CD14-positive monocyte (primary cell): ENCODE measurements at regions not wholly inside any gene's neighbourhood (a gene's known extent, or its start where the extent isn't known, plus 50 kb on each side); places are given as distances from the start of the nearest gene placed in this dataset.

Experiments
- DNase-seq, 3 donors: peaks; one replicate each; pipeline ENCODE4 v3.0.0-alpha.2; 2011 to 2022
- H2AFZ ChIP-seq: 2 replicates; pipeline ENCODE4 v1.6.0; 2012; ENCODE audit warnings: mild to moderate bottlenecking, low read depth, low read length, inconsistent platforms; ENCODE audit not compliant: insufficient read depth, poor library complexity, severe bottlenecking
- H3K27ac ChIP-seq, 2 donors: 1 replicate in 1 of 2; 2 replicates in 1 of 2; pipeline ENCODE4 v1.5.1; 2012 to 2013; ENCODE audit warnings: low read length in 2 of 2, control low read depth in 1 of 2, inconsistent platforms in 1 of 2, low read depth in 1 of 2, mild to moderate bottlenecking in 1 of 2
- H3K27me3 ChIP-seq, 2 donors: one replicate each; pipeline versions ENCODE4 v1.6.0 to v1.6.1; 2011 to 2013; ENCODE audit warnings: low read length in 2 of 2; ENCODE audit not compliant: control insufficient read depth in 2 of 2, insufficient read depth in 2 of 2
- H3K36me3 ChIP-seq, 2 donors: replicated peaks in 1 of 2; 1 replicate in 1 of 2; 2 replicates in 1 of 2; pipeline versions ENCODE4 v1.5.1 to v1.6.1; 2012 to 2013; ENCODE audit warnings: low read length in 2 of 2, control low read depth in 1 of 2, inconsistent platforms in 1 of 2, mild to moderate bottlenecking in 1 of 2; ENCODE audit not compliant: insufficient read depth in 2 of 2, control insufficient read depth in 1 of 2
- H3K4me1 ChIP-seq, 2 donors: 1 replicate in 1 of 2; 2 replicates in 1 of 2; pipeline versions ENCODE4 v1.5.1 to v1.6.1; 2012 to 2013; ENCODE audit warnings: low read length in 2 of 2, control low read depth in 1 of 2, inconsistent platforms in 1 of 2, mild to moderate bottlenecking in 1 of 2, moderate library complexity in 1 of 2; ENCODE audit not compliant: insufficient read depth in 2 of 2, control insufficient read depth in 1 of 2
- H3K4me2 ChIP-seq: replicated peaks from 2 replicates; pipeline ENCODE3; 2012; ENCODE audit warnings: low read length, moderate library complexity, mild to moderate bottlenecking; ENCODE audit not compliant: poor library complexity, severe bottlenecking; ENCODE audit errors: extremely low read depth
- H3K4me3 ChIP-seq, 3 experiments: fragments of 200-600 bp in 1 of 3; sonication (generic) in 1 of 3; replicated peaks in 1 of 3; 1 replicate in 2 of 3; 2 replicates in 1 of 3; pipeline ENCODE4 v1.5.1; 2011 to 2013; ENCODE audit warnings: low read length in 3 of 3, mild to moderate bottlenecking in 3 of 3, control low read depth in 2 of 3, low read depth in 2 of 3, inconsistent platforms in 1 of 3, moderate library complexity in 1 of 3
- H3K79me2 ChIP-seq: 2 replicates; pipeline ENCODE4 v1.6.0; 2012; ENCODE audit warnings: mild to moderate bottlenecking, control low read depth, inconsistent platforms, low read length, moderate library complexity; ENCODE audit not compliant: insufficient read depth
- H3K9ac ChIP-seq: 2 replicates; pipeline ENCODE4 v1.6.0; 2017; ENCODE audit warnings: low read length, mild to moderate bottlenecking; ENCODE audit not compliant: insufficient read depth, poor library complexity, severe bottlenecking
- H3K9me3 ChIP-seq, 2 donors: replicated peaks in 1 of 2; 1 replicate in 1 of 2; 2 replicates in 1 of 2; pipeline versions ENCODE4 v1.5.1 to v1.6.1; 2012 to 2013; ENCODE audit warnings: low read length in 2 of 2, control low read depth in 1 of 2; ENCODE audit not compliant: control insufficient read depth in 1 of 2, insufficient read depth in 1 of 2
- H4K20me1 ChIP-seq: 2 replicates; pipeline ENCODE4 v1.6.0; 2012; ENCODE audit warnings: mild to moderate bottlenecking, low read length, control low read depth, moderate library complexity; ENCODE audit not compliant: insufficient read depth
- H3K27ac Mint-ChIP-seq, 7 donors: one replicate each; pipeline ENCODE4 v1.8.0; 2020; ENCODE audit warnings: mild to moderate bottlenecking in 7 of 7, mixed read lengths in 7 of 7, moderate library complexity in 6 of 7, inconsistent platforms in 2 of 7
- H3K27me3 Mint-ChIP-seq, 3 donors: one replicate each; pipeline ENCODE4 v1.8.0; 2021 to 2022; ENCODE audit warnings: low read depth in 3 of 3, mild to moderate bottlenecking in 3 of 3, mixed read lengths in 3 of 3, moderate library complexity in 3 of 3, inconsistent platforms in 1 of 3
- H3K36me3 Mint-ChIP-seq, 2 donors: one replicate each; pipeline ENCODE4 v1.8.0; 2020; ENCODE audit warnings: mixed read lengths in 2 of 2, inconsistent platforms in 1 of 2, mild to moderate bottlenecking in 1 of 2
- H3K4me1 Mint-ChIP-seq: one replicate; pipeline ENCODE4 v1.8.0; 2020; ENCODE audit warnings: mild to moderate bottlenecking, mixed read lengths
- H3K4me3 Mint-ChIP-seq, 2 donors: one replicate each; pipeline ENCODE4 v1.8.0; 2020; ENCODE audit warnings: mild to moderate bottlenecking in 2 of 2, mixed read lengths in 2 of 2, moderate library complexity in 1 of 2
- H3K9me3 Mint-ChIP-seq, 7 donors: one replicate each; pipeline ENCODE4 v1.8.0; 2020 to 2022; ENCODE audit warnings: mixed read lengths in 7 of 7, mild to moderate bottlenecking in 6 of 7, moderate library complexity in 6 of 7, inconsistent platforms in 2 of 7
- WGBS: methylation state at CpG from one replicate; pipeline ENCODE4 v1.1.5; 2013; ENCODE audit warnings: missing lambda C conversion rate; ENCODE audit not compliant: insufficient coverage; 5-methylcytosine and 5-hydroxymethylcytosine counted together
- intact Hi-C, 2 donors: fragments of 100-400 bp; cut with micrococcal nuclease; formaldehyde crosslinking; loops; one replicate each; pipeline versions ENCODE4 v1.15.0 to v1.15.1; 2023
- TF ChIP-seq, protein P1 (sequence below): fragments of 200-600 bp; IDR thresholded peaks from one replicate; pipeline ENCODE4 v1.8.0; 2022; ENCODE audit warnings: antibody characterized with exemption, mild to moderate bottlenecking

DNA sequence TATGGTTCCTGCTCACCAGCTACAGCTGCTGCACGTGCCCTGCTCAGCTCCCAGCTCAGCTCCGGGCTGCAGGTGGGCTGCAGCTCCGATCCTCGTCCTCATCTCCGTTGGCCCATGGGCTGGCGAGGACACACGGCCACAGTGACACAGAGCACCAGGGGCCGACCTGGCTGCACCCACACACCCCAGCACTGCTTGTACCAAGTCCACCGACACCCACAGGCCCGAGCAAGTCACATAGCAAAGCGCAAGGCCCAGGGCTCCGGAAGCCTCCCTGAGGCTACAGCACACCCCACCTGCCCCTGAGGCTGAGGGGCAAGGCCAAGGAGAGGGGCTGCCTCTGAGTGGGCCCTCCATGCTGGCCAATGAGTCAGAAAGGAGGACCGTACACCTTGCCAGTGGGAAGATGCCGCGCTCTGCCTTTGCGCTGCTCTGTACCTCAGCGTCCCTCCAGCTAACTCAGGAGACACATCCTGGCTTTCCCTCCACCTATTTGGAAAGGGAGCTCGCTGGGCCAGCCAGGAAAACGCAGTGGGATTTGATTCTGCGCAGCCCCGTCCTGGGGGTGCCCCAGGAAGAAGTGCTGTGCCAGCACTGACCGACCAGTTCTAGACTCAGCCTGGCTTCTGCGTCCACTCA lies 124.8 kb downstream of the SIK1 start:
- 90% methylated on average over 13 of the region's 23 CpGs for WGBS
- no peaks in the 10 kb centered on the region for H4K20me1 ChIP-seq
- DNase-seq: no peak
- no peak overlapping the region for H3K27ac ChIP-seq
- no peaks in the 10 kb centered on the region for H3K79me2 ChIP-seq
- H3K27me3 ChIP-seq: no peaks in the 10 kb centered on the region
- Mint-ChIP-seq H3K4me1 (no peaks in the 10 kb centered on the region), H3K9me3 (peaks cover 0 to 3% (median 0%) of the 10 kb centered on the region in 7 donors), H3K4me3 (no peak overlapping the region), H3K27me3 (peaks cover 3 to 8% (median 5%) of the 10 kb centered on the region in 3 donors), H3K27ac (no peak overlapping the region), H3K36me3 (no peaks in the 10 kb centered on the region)
- no peak overlapping the region for H3K4me2 ChIP-seq
- H2AFZ ChIP-seq: no peak overlapping the region
- intact Hi-C loops: no loop called here
- H3K36me3 ChIP-seq: no peaks in the 10 kb centered on the region
- H3K4me3 ChIP-seq: no peak overlapping the region
- TF ChIP-seq, protein P1, sequence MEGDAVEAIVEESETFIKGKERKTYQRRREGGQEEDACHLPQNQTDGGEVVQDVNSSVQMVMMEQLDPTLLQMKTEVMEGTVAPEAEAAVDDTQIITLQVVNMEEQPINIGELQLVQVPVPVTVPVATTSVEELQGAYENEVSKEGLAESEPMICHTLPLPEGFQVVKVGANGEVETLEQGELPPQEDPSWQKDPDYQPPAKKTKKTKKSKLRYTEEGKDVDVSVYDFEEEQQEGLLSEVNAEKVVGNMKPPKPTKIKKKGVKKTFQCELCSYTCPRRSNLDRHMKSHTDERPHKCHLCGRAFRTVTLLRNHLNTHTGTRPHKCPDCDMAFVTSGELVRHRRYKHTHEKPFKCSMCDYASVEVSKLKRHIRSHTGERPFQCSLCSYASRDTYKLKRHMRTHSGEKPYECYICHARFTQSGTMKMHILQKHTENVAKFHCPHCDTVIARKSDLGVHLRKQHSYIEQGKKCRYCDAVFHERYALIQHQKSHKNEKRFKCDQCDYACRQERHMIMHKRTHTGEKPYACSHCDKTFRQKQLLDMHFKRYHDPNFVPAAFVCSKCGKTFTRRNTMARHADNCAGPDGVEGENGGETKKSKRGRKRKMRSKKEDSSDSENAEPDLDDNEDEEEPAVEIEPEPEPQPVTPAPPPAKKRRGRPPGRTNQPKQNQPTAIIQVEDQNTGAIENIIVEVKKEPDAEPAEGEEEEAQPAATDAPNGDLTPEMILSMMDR: no peak
- H3K9ac ChIP-seq: no peak overlapping the region
- H3K9me3 ChIP-seq: no peaks in the 10 kb centered on the region
- no peaks in the 10 kb centered on the region for H3K4me1 ChIP-seq

DNA sequence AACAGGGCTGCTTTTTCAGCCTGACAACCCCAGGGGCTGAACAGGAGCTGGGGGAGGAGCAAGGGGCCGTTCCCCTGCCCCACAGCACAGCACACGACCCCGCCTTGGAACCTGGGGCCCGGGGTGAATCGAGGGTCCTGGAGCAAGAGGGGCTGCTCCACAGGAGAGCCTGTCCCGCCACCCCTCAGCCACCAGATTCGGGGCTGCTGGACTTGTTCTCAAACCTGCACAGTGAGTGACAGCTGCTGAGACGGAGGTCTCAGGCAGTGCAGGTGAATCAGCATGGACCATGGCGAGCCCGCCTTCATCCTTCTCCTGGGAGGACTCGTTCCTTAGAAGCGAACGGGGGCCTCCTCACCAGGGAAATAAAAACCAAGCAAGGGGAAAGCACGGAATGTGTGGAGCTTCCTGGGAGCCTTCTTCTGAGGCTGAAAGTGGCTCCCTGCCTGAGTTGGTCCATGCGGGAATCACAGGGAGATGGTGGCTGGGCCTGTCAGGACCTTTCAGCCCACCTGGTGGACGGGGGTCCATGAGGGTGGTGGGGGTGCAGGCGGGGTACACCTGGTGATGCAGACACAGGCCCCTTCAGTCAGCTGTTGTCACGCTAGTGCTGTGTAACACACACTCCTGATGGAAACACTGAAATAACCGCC lies 125.4 kb downstream of the SIK1 start:
- H3K27ac Mint-ChIP-seq: no peak overlapping the region
- intact Hi-C loops: no loop called here
- no peak overlapping the region for H3K4me3 Mint-ChIP-seq
- Histone ChIP-seq H3K4me1 (no peaks in the 10 kb centered on the region), H3K79me2 (no peaks in the 10 kb centered on the region), H3K36me3 (no peaks in the 10 kb centered on the region), H4K20me1 (no peaks in the 10 kb centered on the region), H3K4me3 (no peak overlapping the region), H3K9ac (no peak overlapping the region), H2AFZ (no peak overlapping the region), H3K27ac (no peak overlapping the region), H3K9me3 (no peaks in the 10 kb centered on the region), H3K4me2 (no peak overlapping the region), H3K27me3 (no peaks in the 10 kb centered on the region)
- no peaks in the 10 kb centered on the region for H3K36me3 Mint-ChIP-seq
- no peaks in the 10 kb centered on the region for H3K4me1 Mint-ChIP-seq
- peaks cover 3 to 8% (median 5%) of the 10 kb centered on the region in 3 donors for H3K27me3 Mint-ChIP-seq
- 88% methylated on average over 19 of the region's 19 CpGs for WGBS
- H3K9me3 Mint-ChIP-seq: peaks cover 0 to 3% (median 0%) of the 10 kb centered on the region in 7 donors
- TF ChIP-seq, protein P1: no peak
- no peak for DNase-seq
